GM08714 (cell line): ENCODE measurements at regions not wholly inside any gene's neighbourhood (a gene's known extent, or its start where the extent isn't known, plus 50 kb on each side); places are given as distances from the start of the nearest gene placed in this dataset.

Experiments
- H3K4me3 ChIP-seq: fragments of 200-500 bp; sonication (Bioruptor generic); 2 replicates; pipeline ENCODE4 v1.5.1; 2014; ENCODE audit warnings: mild to moderate bottlenecking, low read length, inconsistent platforms
- ZNF274 ChIP-seq: IDR thresholded peaks from 2 replicates; pipeline ENCODE4 v1.6.1; 2012; ENCODE audit warnings: mild to moderate bottlenecking, low read depth, low read length

GRCh38 chr10:3895045-3895631 lies 110.1 kb upstream of the KLF6 start:
- H3K4me3 ChIP-seq = no peak overlapping the region
- no peak for TF ChIP-seq ZNF274

DNA sequence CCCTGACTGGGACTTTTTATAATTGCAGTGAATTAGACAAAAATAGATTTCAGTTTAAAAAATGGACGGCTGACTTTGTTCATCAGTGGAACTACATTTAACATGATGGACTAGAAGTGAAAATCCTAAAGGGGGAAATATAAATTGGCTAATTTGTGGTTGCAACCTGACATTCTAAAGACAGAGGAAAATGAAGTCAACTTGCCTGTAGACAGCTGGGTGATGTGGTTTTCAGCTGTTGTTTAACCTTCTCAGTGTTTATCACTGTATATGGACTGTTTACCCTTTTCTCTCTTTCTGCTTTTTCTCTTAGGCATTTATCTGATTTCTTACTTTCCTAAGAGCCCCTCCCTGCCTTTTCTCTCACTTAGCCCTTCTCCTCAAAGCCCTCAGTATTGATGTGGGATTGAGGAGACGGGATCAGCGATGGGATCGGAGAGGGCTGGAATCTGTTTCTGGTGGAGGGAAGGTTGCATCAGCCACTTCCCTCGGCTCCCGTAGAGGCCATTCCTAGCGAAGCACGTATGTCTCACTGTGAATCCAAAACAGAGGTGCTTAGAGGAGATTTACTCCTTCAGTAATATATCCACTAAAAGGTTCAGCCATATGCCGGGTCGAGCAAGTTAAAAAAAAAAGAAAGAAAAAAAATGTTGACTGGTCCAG lies 109.0 kb upstream of the KLF6 start:
- no peak for TF ChIP-seq ZNF274
- no peak overlapping the region for H3K4me3 ChIP-seq

GRCh38 chr10:3892440-3893425 lies 107.7 kb upstream of the KLF6 start:
- TF ChIP-seq ZNF274 = no peak
- no peak overlapping the region for H3K4me3 ChIP-seq

DNA sequence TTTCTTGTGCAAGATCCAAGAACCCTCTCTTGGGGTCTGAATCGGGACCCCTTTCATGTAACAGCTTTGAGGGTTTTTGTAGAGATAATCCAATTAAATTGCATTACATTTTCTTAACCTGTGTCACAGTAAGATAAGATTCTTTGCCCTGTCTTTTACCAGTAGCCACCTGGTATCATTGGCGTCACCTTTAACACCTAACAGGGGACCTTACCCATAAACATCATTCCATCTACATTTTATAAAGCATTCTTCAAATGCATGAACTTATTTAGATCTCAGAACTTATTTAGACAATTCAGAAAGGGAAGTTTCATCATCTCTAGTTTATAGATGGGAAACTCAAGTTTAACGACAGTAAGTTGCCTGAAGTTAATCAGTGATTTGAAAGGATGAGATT lies 106.4 kb upstream of the KLF6 start:
- TF ChIP-seq ZNF274 = no peak
- H3K4me3 ChIP-seq = no peak overlapping the region

- no peak for TF ChIP-seq ZNF274
- no peak overlapping the region for H3K4me3 ChIP-seq
These were observed 105.8 kb upstream of the KLF6 start for GRCh38 chr10:3890602-3891352.

GRCh38 chr10:3889961-3890522 lies 105.0 kb upstream of the KLF6 start:
- H3K4me3 ChIP-seq = no peak overlapping the region
- TF ChIP-seq ZNF274 = no peak

DNA sequence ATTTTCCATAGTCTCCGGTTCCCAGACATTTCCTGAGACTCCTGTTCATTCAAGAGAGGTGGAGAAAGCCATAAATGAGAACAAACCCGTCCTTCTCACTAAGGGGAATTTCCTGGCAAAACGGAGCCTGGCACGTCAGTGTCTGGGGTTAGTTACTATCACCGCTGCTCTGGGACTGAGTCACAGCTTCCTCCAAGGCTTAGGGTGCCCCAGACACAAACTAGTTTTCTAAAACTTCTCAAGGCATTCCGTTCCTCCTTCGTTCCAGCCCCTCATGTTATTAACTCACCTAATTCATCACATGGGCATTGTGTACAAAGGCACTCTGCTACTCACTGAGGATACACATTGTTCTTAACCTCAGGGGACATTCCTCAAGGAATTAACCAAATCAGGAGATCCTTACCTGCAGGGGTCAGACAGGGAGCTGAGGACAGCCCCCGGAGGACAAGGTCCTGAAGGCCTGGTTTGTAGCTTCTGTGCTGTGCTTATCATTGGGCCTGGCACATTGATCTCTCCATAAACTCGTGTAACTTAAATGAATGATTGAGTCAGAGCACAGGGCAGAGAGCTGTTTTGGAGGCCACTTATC lies 103.0 kb upstream of the KLF6 start:
- TF ChIP-seq ZNF274 = no peak
- H3K4me3 ChIP-seq = no peak overlapping the region

DNA sequence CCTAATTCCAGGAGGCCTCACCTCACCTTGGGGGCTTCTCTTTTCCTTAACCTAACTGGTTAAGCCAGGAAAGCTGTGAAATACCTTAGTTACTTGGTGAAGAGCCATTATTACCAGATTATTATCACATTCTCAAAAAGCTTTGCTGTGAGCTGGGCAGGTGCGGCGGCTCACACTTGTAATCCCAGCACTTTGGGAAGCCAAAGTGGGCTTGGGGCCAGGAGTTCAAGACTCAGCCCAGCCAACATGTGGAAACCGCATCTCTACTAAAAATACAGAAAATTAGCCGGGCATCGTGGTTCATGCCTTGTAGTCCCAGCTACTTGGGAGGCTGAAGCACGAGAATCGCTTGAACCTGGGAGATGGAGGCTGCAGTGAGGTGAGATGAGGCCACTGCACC lies 102.4 kb upstream of the KLF6 start:
- no peak overlapping the region for H3K4me3 ChIP-seq
- TF ChIP-seq ZNF274 = no peak

GRCh38 chr10:3886641-3887251 lies 101.7 kb upstream of the KLF6 start:
- no peak for TF ChIP-seq ZNF274
- no peak overlapping the region for H3K4me3 ChIP-seq

GRCh38 chr10:3886191-3886590 lies 101.2 kb upstream of the KLF6 start:
- TF ChIP-seq ZNF274 = no peak
- H3K4me3 ChIP-seq = no peak overlapping the region

GRCh38 chr10:3882855-3883254 lies 97.8 kb upstream of the KLF6 start:
- no peak for TF ChIP-seq ZNF274
- no peak overlapping the region for H3K4me3 ChIP-seq

- no peak for TF ChIP-seq ZNF274
These were observed 96.6 kb upstream of the KLF6 start for GRCh38 chr10:3881622-3882021.

DNA sequence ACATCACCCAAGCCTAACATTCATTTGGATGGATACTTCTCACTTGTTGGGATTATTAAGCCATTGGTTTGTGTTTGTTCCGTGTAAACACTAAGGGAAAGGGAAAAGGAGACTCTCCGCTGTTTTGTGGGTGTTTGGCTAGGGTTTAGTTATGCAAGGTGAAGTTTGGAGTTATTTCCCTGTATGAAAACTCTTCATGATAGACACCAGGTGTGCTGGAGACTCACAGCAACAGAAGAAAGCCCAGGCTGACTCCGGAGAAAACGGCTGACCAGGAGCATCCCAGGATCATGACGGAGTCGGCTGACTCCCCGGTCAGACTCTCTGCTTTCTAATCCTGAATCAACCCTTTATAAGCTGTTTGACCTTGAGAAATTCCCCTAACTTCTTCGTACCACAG lies 94.1 kb upstream of the KLF6 start:
- no peak overlapping the region for H3K4me3 ChIP-seq
- no peak for TF ChIP-seq ZNF274

More at GRCh38 chr10:3881622-3882021, 96.6 kb upstream of the KLF6 start:
- no peak overlapping the region for H3K4me3 ChIP-seq
